ENCODE measurements at regions not wholly inside any gene's neighbourhood (a gene's known extent, or its start where the extent isn't known, plus 50 kb on each side); places are given as distances from the start of the nearest gene placed in this dataset.

DNA sequence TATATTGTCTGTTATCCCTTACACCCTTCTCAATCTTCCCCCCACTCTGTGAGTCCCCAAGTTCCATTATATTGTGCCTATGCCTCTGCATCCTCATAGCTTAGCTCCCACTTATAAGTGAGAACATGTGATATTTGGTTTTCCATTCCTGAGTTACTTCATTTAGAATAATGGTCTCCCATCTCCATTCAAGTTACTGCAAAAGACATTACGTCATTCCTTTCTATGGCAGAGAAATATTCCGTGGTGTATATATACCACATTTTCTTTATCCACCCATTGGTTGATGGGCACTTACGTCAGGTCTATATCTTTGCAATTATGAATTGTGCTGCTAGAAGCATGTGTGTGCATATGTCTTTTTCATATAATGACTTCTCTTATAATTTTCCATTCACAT, 54.8 kb upstream of the SGCD start:
- no peak for DNase-seq
- intact Hi-C loops (cut with DNase I): no loop called here
- ATAC-seq: no peak

DNA sequence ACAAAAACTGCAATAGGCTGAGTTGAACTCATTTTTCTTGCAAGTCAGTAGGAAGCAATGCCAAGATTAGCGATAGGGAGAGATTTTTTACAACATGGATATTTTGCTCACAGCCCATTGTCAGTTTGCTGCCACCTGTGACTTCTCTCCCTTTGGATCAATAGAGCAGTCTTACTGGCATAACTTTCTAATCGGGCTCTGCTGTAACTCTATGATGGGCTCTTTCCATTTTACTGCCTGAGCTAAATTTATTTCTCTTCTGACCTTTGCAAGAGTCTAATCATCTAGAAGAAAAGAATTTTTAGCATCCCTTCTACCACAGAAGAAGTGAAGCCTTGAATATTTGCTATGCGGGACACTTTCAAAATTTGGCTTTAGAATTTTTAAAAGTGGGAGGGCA, 53.6 kb upstream of the SGCD start:
- no peak for DNase-seq
- ATAC-seq: no peak
- intact Hi-C loops (cut with DNase I): no loop called here

DNA sequence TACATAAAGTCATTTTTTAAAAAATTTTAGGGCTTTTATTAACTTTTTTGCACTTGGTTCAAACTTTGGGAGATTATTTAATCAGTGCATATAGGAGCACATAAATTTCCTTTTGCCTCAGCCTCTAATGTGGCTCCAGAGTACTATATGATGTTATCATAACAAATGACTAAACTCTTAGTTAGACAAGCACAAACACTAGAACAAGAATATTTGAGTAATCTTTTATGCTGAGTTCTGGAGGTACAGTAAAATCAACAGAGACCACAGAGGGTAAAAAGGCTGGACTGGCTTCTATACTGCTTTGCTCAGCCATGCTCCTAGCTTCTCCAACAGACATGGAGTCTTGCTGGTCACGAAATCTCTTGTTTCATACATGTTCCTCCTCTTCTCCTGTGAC, 52.5 kb upstream of the SGCD start:
- no peak for ATAC-seq
- DNase-seq: no peak
- intact Hi-C loops (cut with DNase I): no loop called here

Measured in left cardiac atrium (tissue), 4 donors.